Panc1 (cell line): ENCODE measurements at regions not wholly inside any gene's neighbourhood (a gene's known extent, or its start where the extent isn't known, plus 50 kb on each side); places are given as distances from the start of the nearest gene placed in this dataset.

Source experiments
- ATAC-seq: fragments of 200-7000 bp; cut with Tn5 transposase; 2 replicates; pipeline ENCODE4 v1.9.1; 2020; ENCODE audit warnings: mild to moderate bottlenecking, moderate library complexity
- BruUV-seq: library from RNA; stranded (reverse); fragments of 400-500 nt; replicated peaks from 2 replicates; lab custom pipeline; 2021; lab: Mats Ljungman, UMichigan
- CTCF ChIA-PET: fragments of 300-600 bp; sonication (Branson Sonifier 250); formaldehyde crosslinking; loops from one replicate; lab custom pipeline; 2022; ENCODE audit warnings: antibody characterized with exemption; lab: Charles Lee
- POLR2A ChIA-PET: fragments of 300-600 bp; sonication (Branson Sonifier 250); formaldehyde crosslinking; loops from one replicate; lab custom pipeline; 2022; ENCODE audit warnings: antibody characterized with exemption; lab: Charles Lee
- DNase-seq: peaks from one replicate; pipeline ENCODE4 v3.0.0-alpha.2; 2010; ENCODE audit warnings: low read depth, low spot score
- H3K27ac ChIP-seq: 2 replicates; pipeline ENCODE4 v1.5.1; 2011; ENCODE audit warnings: mild to moderate bottlenecking, low read length, inconsistent platforms
- H3K27me3 ChIP-seq: fragments of 200-500 bp; sonication (Bioruptor generic); 2 replicates; pipeline ENCODE4 v1.6.0; 2014; ENCODE audit warnings: low read length, inconsistent platforms; ENCODE audit not compliant: control insufficient read depth, insufficient read depth
- H3K36me3 ChIP-seq: fragments of 200-500 bp; sonication (Bioruptor generic); 2 replicates; pipeline ENCODE4 v1.5.1; 2014; ENCODE audit warnings: inconsistent platforms, mild to moderate bottlenecking, low read length, moderate library complexity; ENCODE audit not compliant: control insufficient read depth, insufficient read depth
- H3K4me1 ChIP-seq: 2 replicates; pipeline ENCODE4 v1.5.1; 2011; ENCODE audit warnings: inconsistent platforms, mild to moderate bottlenecking, low read length, moderate library complexity; ENCODE audit not compliant: control insufficient read depth, insufficient read depth
- H3K4me3 ChIP-seq, 2 experiments: 2 replicates each; pipeline ENCODE4 v1.5.1; 2011 to 2012; ENCODE audit warnings: low read depth in 2 of 2, low read length in 2 of 2, mild to moderate bottlenecking in 2 of 2, inconsistent platforms in 1 of 2, moderate library complexity in 1 of 2
- H3K9me3 ChIP-seq: fragments of 200-500 bp; sonication (Bioruptor generic); 2 replicates; pipeline ENCODE4 v1.5.1; 2014; ENCODE audit warnings: low read depth, mild to moderate bottlenecking, inconsistent platforms, low read length, moderate library complexity; ENCODE audit not compliant: control insufficient read depth, insufficient read depth
- POLR2AphosphoS5 ChIP-seq: IDR thresholded peaks from 2 replicates; pipeline ENCODE4 v1.6.1; 2012; ENCODE audit warnings: mild to moderate bottlenecking, low read depth, low read length, moderate library complexity
- SIN3A ChIP-seq: IDR thresholded peaks from 2 replicates; pipeline ENCODE4 v1.6.1; 2012; ENCODE audit warnings: low read depth, mild to moderate bottlenecking, low read length, moderate library complexity, borderline replicate concordance; ENCODE audit not compliant: insufficient read depth
- TCF7L2 ChIP-seq: IDR thresholded peaks from 2 replicates; pipeline ENCODE4 v1.6.1; 2011; ENCODE audit warnings: mild to moderate bottlenecking, low read depth, low read length, inconsistent platforms
- in situ Hi-C: cut with HindIII; loops from 2 replicates; pipeline ENCODE4 v1.10.0; 2016; ENCODE audit warnings: low sequenced_read_pairs, low pct_unique_long_range_greater_than_20kb
- intact Hi-C: fragments of 100-400 bp; cut with micrococcal nuclease; formaldehyde crosslinking; loops from one replicate; pipeline ENCODE4 v1.10.0; 2022; ENCODE audit not compliant: unreplicated experiment
- TF ChIP-seq, protein P1 (sequence below), 2 experiments: IDR thresholded peaks; 2 replicates each; pipeline ENCODE4 v1.6.1; 2011 to 2012; ENCODE audit warnings: low read depth in 2 of 2, control low read depth in 1 of 2, low read length in 1 of 2, mild to moderate bottlenecking in 1 of 2, moderate library complexity in 1 of 2; ENCODE audit not compliant: insufficient read depth in 1 of 2
- TF ChIP-seq, protein P2 (sequence below): fragments of 450-650 bp; IDR thresholded peaks from 2 replicates; pipeline ENCODE4 v1.5.1; 2017; ENCODE audit warnings: mild to moderate bottlenecking

DNA sequence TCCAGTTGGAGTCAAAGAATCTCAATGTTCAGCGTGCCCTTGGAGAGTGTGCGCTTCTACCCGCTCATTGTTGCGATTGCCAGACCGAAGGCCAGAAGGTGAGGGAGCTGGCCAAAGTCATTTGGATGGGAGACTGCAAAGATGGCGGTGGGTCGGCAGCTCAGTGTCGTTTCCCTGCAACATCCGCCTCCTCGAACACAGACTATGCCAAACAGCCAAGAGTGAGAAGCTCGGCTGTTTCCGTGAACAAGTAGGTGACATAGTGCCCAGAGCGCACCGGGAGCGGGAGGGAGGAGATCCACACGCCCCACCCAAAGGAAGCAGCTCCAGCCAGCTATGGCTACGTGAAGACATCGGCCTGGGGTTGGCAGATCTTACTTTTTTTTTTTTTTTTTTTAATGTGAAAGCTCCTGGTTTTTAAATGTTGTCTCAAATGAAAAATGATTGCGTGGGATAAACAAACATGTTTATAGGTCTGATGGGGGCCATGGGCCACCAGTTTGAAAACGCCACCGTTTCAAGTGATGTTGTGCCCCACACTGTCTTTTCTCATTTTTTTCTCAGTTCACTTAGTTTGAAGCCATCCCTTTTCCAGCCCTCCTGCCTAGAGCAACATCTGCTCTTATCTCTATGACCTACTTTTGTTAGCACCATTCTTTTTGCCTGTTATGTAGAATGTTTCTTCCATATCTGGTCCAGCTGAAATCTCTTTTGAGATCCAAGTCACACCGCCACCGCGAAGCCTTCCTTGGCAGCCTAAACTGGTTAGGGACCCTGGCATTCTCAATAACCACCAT is 682.4 kb downstream of the RNF144A start:
- TF ChIP-seq TCF7L2 (no peak), POLR2AphosphoS5 (no peak), SIN3A (no peak)
- TF ChIP-seq, protein P1, sequence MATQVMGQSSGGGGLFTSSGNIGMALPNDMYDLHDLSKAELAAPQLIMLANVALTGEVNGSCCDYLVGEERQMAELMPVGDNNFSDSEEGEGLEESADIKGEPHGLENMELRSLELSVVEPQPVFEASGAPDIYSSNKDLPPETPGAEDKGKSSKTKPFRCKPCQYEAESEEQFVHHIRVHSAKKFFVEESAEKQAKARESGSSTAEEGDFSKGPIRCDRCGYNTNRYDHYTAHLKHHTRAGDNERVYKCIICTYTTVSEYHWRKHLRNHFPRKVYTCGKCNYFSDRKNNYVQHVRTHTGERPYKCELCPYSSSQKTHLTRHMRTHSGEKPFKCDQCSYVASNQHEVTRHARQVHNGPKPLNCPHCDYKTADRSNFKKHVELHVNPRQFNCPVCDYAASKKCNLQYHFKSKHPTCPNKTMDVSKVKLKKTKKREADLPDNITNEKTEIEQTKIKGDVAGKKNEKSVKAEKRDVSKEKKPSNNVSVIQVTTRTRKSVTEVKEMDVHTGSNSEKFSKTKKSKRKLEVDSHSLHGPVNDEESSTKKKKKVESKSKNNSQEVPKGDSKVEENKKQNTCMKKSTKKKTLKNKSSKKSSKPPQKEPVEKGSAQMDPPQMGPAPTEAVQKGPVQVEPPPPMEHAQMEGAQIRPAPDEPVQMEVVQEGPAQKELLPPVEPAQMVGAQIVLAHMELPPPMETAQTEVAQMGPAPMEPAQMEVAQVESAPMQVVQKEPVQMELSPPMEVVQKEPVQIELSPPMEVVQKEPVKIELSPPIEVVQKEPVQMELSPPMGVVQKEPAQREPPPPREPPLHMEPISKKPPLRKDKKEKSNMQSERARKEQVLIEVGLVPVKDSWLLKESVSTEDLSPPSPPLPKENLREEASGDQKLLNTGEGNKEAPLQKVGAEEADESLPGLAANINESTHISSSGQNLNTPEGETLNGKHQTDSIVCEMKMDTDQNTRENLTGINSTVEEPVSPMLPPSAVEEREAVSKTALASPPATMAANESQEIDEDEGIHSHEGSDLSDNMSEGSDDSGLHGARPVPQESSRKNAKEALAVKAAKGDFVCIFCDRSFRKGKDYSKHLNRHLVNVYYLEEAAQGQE (IDR thresholded peaks at IDR 0.05; ENCODE audit: insufficient read depth in 1 of 2, low read depth in 2 of 2, low read length in 1 of 2), result no peak
- TF ChIP-seq, protein P2, sequence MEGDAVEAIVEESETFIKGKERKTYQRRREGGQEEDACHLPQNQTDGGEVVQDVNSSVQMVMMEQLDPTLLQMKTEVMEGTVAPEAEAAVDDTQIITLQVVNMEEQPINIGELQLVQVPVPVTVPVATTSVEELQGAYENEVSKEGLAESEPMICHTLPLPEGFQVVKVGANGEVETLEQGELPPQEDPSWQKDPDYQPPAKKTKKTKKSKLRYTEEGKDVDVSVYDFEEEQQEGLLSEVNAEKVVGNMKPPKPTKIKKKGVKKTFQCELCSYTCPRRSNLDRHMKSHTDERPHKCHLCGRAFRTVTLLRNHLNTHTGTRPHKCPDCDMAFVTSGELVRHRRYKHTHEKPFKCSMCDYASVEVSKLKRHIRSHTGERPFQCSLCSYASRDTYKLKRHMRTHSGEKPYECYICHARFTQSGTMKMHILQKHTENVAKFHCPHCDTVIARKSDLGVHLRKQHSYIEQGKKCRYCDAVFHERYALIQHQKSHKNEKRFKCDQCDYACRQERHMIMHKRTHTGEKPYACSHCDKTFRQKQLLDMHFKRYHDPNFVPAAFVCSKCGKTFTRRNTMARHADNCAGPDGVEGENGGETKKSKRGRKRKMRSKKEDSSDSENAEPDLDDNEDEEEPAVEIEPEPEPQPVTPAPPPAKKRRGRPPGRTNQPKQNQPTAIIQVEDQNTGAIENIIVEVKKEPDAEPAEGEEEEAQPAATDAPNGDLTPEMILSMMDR, result no peak
- H3K27me3 ChIP-seq, result no peaks in the 10 kb centered on the region; the same call in 1 of the 2 replicates
- CTCF ChIA-PET, result no interaction called here
- in situ Hi-C loops, result no loop called here
- no peak overlapping the region for H3K4me3 ChIP-seq
- no peaks in the 10 kb centered on the region for H3K4me1 ChIP-seq
- BruUV-seq, result no TSS peak
- ATAC-seq (no peak), DNase-seq (no peak)
- intact Hi-C loops, result no loop called here
- no peaks in the 10 kb centered on the region for H3K36me3 ChIP-seq
- POLR2A ChIA-PET, result no interaction called here
- 0 out of 2 replicates have a peak, but pooled peaks cover 2% of the 10 kb centered on the region for H3K9me3 ChIP-seq
- no peak overlapping the region for H3K27ac ChIP-seq

DNA sequence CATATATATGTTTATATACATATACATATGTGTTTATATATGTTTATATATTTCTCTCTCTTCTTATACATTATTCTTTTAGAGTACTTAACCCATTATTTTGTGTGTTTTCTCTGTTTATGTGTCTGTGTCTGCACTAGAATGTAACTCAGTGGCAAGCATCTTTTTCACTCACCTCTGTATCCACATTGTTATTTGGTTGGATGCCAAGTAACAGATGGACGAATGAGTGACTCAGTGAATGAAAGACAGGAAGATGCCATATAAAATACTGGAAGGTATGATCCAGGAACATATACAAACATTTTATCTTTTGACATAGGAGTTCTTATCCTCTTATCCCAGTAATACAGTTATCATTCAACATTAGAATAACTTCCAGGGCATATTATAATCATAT is 684.8 kb downstream of the RNF144A start:
- 0 out of 2 replicates have a peak, but pooled peaks cover 2% of the 10 kb centered on the region for H3K9me3 ChIP-seq
- no peaks in the 10 kb centered on the region for H3K4me1 ChIP-seq
- CTCF ChIA-PET, result no interaction called here
- intact Hi-C loops, result no loop called here
- DNase-seq (no peak), ATAC-seq (no peak)
- BruUV-seq, result no TSS peak
- in situ Hi-C loops, result no loop called here
- H3K4me3 ChIP-seq, result no peak overlapping the region
- POLR2A ChIA-PET, result no interaction called here
- H3K27me3 ChIP-seq, result no peaks in the 10 kb centered on the region; the same call in 1 of the 2 replicates
- H3K27ac ChIP-seq, result no peak overlapping the region
- H3K36me3 ChIP-seq, result no peaks in the 10 kb centered on the region
- no peak for TF ChIP-seq SIN3A
- no peak for TF ChIP-seq TCF7L2
- TF ChIP-seq, protein P1 (IDR thresholded peaks at IDR 0.05; ENCODE audit: insufficient read depth in 1 of 2, low read depth in 2 of 2, low read length in 1 of 2), result no peak
- TF ChIP-seq POLR2AphosphoS5, result no peak
- TF ChIP-seq, protein P2, result no peak
